DOHH2 (cell line): ENCODE measurements at regions not wholly inside any gene's neighbourhood (a gene's known extent, or its start where the extent isn't known, plus 50 kb on each side); places are given as distances from the start of the nearest gene placed in this dataset.

Source experiments
- CTCF ChIP-seq: fragments of 200-600 bp; sonication (generic); IDR thresholded peaks from one replicate; pipeline ENCODE4 v1.5.1; 2014; ENCODE audit warnings: antibody characterized with exemption, mild to moderate bottlenecking, low read depth, low read length; ENCODE audit not compliant: poor library complexity, severe bottlenecking
- EZH2phosphoT487 ChIP-seq: fragments of 200-600 bp; sonication (generic); IDR thresholded peaks from 2 replicates; pipeline ENCODE4 v1.6.1; 2017; ENCODE audit warnings: borderline replicate concordance, mild to moderate bottlenecking, antibody characterized with exemption, low read length, moderate library complexity, mixed read lengths

GRCh38 chr2:125730921-125731320, 925.0 kb upstream of the GYPC start:
- TF ChIP-seq CTCF = no peak
- TF ChIP-seq EZH2phosphoT487 = no peak
